Mucosa of descending colon (tissue), 3 donors: ENCODE measurements at regions not wholly inside any gene's neighbourhood (a gene's known extent, or its start where the extent isn't known, plus 50 kb on each side); places are given as distances from the start of the nearest gene placed in this dataset.

ENCODE experiments used
- ATAC-seq: fragments of 200-7000 bp; cut with Tn5 transposase; one replicate; pipeline ENCODE4 v1.9.1; 2020; ENCODE audit warnings: mild to moderate bottlenecking, moderate library complexity
- DNase-seq, 3 donors: peaks; one replicate each; pipeline ENCODE4 v3.0.0-alpha.2; 2020
- H3K36me3 ChIP-seq: fragments of 200-600 bp; one replicate; pipeline ENCODE4 v1.8.0; 2021; ENCODE audit warnings: low read depth, mild to moderate bottlenecking
- H3K4me1 ChIP-seq: fragments of 200-600 bp; one replicate; pipeline ENCODE4 v1.8.0; 2021; ENCODE audit warnings: low read depth, mild to moderate bottlenecking
- H3K4me3 ChIP-seq: fragments of 200-600 bp; one replicate; pipeline ENCODE4 v1.8.0; 2021; ENCODE audit warnings: mild to moderate bottlenecking
- H3K9me3 ChIP-seq: fragments of 200-600 bp; one replicate; pipeline ENCODE4 v1.8.0; 2021; ENCODE audit warnings: mild to moderate bottlenecking
- intact Hi-C, 2 donors: fragments of 100-400 bp; cut with DNase I in 1 of 2; cut with micrococcal nuclease in 1 of 2; formaldehyde crosslinking; loops; one replicate each; pipeline versions ENCODE4 v1.11.0 to v1.11.1; 2022; cut with DNase I, micrococcal nuclease
- TF ChIP-seq, protein P1 (sequence below): fragments of 200-600 bp; IDR thresholded peaks from one replicate; pipeline ENCODE4 v1.8.0; 2022; ENCODE audit warnings: antibody characterized with exemption, mild to moderate bottlenecking
- donor health status: DM: no; HTN: no; CAD: no; lungs with moderate emphysema.
- donor health status: DM: no; HTN: no; CAD: no.
- donor health status: DM: no; HTN: yes; CAD: no.

DNA sequence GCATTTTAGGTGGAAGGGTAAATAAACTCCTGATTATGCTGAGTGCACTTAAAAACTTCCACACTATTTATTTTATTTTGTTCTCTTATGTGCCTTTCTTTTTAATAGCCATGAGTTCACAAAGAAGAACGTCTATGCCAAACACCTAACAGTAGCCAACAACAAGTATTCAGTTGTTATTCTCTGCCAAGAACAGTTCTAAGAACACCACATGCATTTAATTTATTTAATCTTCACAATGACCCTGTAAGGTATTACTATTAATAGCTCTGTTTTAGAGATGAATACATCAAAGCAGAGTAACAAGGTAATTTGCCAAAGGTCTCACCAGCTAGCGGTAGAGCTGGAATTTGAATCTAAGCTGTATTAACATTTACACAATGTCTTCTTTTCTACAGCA, 240.1 kb downstream of the ALG10B start:
- ATAC-seq: no peak
- TF ChIP-seq, protein P1, sequence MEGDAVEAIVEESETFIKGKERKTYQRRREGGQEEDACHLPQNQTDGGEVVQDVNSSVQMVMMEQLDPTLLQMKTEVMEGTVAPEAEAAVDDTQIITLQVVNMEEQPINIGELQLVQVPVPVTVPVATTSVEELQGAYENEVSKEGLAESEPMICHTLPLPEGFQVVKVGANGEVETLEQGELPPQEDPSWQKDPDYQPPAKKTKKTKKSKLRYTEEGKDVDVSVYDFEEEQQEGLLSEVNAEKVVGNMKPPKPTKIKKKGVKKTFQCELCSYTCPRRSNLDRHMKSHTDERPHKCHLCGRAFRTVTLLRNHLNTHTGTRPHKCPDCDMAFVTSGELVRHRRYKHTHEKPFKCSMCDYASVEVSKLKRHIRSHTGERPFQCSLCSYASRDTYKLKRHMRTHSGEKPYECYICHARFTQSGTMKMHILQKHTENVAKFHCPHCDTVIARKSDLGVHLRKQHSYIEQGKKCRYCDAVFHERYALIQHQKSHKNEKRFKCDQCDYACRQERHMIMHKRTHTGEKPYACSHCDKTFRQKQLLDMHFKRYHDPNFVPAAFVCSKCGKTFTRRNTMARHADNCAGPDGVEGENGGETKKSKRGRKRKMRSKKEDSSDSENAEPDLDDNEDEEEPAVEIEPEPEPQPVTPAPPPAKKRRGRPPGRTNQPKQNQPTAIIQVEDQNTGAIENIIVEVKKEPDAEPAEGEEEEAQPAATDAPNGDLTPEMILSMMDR: no peak
- intact Hi-C loops: no loop called here
- Histone ChIP-seq H3K4me1 (no peaks in the 10 kb centered on the region), H3K36me3 (no peaks in the 10 kb centered on the region), H3K4me3 (no peak overlapping the region), H3K9me3 (no peaks in the 10 kb centered on the region)
- DNase-seq: no peak

DNA sequence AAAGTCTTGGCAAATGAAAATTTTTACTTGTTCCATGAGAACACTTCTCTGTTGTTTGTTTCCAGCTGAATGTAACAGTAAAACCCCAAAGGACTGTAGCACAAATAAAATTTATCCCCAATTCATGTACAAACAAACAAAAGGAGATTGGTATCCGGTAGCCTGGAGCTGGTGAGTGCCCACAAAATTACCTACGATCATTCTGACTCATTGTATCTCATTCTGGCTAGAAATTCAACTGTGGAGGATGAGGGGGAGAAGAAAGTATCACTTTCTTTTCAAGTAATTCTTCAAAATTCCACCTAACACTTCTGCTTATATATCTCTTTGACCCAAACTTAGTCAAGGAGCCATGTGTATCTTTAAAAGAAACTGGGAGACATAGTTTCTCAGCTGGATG, 268.5 kb downstream of the ALG10B start:
- TF ChIP-seq, protein P1: no peak
- ATAC-seq (no peak), DNase-seq (no peak)
- intact Hi-C loops: no loop called here
- H3K4me3 ChIP-seq: no peak overlapping the region
- H3K4me1 ChIP-seq: no peaks in the 10 kb centered on the region
- no peaks in the 10 kb centered on the region for H3K9me3 ChIP-seq
- no peaks in the 10 kb centered on the region for H3K36me3 ChIP-seq

DNA sequence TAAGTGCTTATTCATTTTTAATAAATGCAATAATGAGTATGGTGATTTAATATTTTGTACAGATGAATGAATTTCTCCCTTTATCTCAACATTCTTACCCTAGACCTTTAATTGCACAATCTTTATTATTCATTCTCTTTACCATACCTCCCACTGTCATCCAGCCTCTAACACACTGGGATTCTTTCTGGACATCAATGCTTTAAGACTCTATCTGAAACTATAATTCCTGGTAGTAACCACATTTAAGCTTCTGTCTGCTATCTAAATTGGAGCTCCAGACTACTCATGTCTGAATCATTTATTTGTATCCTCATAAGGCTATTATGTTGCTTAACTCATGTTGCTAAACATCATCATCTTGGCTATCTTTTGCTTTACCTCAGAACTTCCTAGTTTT, 270.2 kb downstream of the ALG10B start:
- no peak for ATAC-seq
- TF ChIP-seq, protein P1: no peak
- no peak for DNase-seq

DNA sequence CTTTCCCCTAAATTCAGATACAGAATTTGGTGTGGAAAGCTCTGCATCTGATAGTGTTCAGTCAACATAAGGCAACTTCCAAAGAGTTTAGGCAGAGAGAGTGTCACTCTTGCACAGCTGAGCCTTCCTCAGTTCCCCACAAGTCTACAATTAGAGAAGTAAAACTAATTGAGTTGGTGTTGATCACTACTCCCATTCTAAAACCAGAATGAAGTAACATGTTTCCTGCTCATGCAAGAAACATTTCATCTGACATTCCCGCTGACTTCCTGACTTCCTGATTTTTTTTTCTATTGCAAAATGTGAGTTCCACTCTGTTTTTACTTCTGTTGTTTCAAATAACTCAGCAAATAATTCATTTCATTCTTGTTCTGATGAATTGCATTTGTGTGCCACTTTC, 271.0 kb downstream of the ALG10B start:
- no peak for ATAC-seq

More for the DNA sequence above, 270.2 kb downstream of the ALG10B start:
- no peaks in the 10 kb centered on the region for H3K4me1 ChIP-seq
- intact Hi-C loops: no loop called here
- H3K4me3 ChIP-seq: no peak overlapping the region
- no peaks in the 10 kb centered on the region for H3K9me3 ChIP-seq
- H3K36me3 ChIP-seq: no peaks in the 10 kb centered on the region

DNA sequence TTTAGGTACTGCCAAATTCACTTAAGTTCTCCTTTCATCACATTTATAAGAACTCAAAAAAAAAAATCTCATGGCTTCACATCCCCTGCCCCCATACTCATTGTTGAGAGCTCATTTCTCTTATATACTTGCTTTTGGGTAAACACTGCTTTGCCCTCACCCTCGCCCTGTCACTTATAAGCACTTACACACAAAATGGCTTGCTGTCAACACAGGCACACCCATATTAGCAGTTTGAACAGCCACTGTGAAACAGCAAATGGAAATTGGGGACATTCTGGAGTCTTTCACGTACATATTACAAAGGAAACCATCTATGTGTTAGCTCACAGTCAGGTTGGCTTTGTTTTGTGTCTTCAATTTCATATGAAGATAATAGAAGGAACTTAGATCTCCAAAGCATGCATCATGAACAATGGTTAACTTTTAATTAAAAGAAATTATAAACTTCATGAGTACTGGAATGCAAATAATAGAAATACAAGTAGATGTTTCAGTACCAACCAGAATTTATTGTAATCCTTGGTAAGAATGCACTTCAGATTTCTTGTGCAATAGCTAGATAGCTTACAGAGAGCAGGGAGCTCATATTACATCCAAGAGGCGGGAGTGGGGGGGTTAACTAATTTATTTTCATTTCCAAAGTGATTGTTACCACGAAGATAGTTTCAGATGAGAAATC, 272.2 kb downstream of the ALG10B start:
- ATAC-seq (no peak), DNase-seq (no peak)
- H3K4me3 ChIP-seq: no peak overlapping the region
- TF ChIP-seq, protein P1: no peak
- H3K4me1 ChIP-seq: no peaks in the 10 kb centered on the region
- H3K9me3 ChIP-seq: no peaks in the 10 kb centered on the region
- intact Hi-C loops: no loop called here
- H3K36me3 ChIP-seq: no peaks in the 10 kb centered on the region

More for the DNA sequence above, 271.0 kb downstream of the ALG10B start:
- no peaks in the 10 kb centered on the region for H3K36me3 ChIP-seq
- intact Hi-C loops: no loop called here
- no peak overlapping the region for H3K4me3 ChIP-seq
- no peaks in the 10 kb centered on the region for H3K9me3 ChIP-seq
- no peaks in the 10 kb centered on the region for H3K4me1 ChIP-seq
- TF ChIP-seq, protein P1: no peak
- no peak for DNase-seq

DNA sequence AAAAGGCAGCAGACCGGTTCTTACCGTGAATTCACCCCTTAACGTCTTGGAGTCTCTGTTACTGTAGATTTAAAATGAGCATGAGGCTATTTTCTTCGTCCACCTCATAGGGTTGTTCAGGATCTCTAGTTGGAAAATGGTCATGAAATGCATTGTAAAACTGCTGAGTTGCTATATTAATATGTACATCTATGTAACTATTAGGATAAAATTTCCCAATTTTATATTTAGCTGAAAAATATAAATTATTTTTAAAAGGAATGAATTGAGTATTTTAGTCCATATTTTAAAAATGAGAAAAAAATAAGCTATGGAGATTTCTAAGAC, 272.7 kb downstream of the ALG10B start:
- Histone ChIP-seq H3K9me3 (no peaks in the 10 kb centered on the region), H3K36me3 (no peaks in the 10 kb centered on the region), H3K4me3 (no peak overlapping the region), H3K4me1 (no peaks in the 10 kb centered on the region)
- DNase-seq: no peak
- no peak for ATAC-seq
- intact Hi-C loops: no loop called here
- TF ChIP-seq, protein P1: no peak
